ENCODE measurements at regions not wholly inside any gene's neighbourhood (a gene's known extent, or its start where the extent isn't known, plus 50 kb on each side); places are given as distances from the start of the nearest gene placed in this dataset.

- no peaks in the 10 kb centered on the region for H3K36me3 ChIP-seq (ENCODE audit: control insufficient read depth, insufficient read depth, low read length)
- 92 to 94% methylated on average over 12 to 13 of the region's 16 CpGs for WGBS, 2 experiments (ENCODE audit: insufficient coverage in 2 of 2)
- no peak overlapping the region for H3K4me3 ChIP-seq (ENCODE audit: extremely low read depth, insufficient read depth, low read length, poor library complexity, severe bottlenecking)
- H3K9me3 ChIP-seq (ENCODE audit: control insufficient read depth, low read length), result peaks cover 5% of the 10 kb centered on the region
- H3K27ac ChIP-seq (ENCODE audit: low read depth, low read length, severe bottlenecking), result peak overlapping the region; percentile 29
- peaks cover 30% of the 10 kb centered on the region for H3K4me1 ChIP-seq (ENCODE audit: control insufficient read depth, insufficient read depth, low read length, poor library complexity, severe bottlenecking)
Measured at GRCh38 chr7:33728873-33729551, 176.3 kb upstream of the BMPER start.

GRCh38 chr7:33729726-33730125 lies 175.6 kb upstream of the BMPER start:
- Histone ChIP-seq H3K9me3 (ENCODE audit: control insufficient read depth, low read length) (peaks cover 5% of the 10 kb centered on the region), H3K4me3 (ENCODE audit: extremely low read depth, insufficient read depth, low read length, poor library complexity, severe bottlenecking) (no peak overlapping the region), H3K4me1 (ENCODE audit: control insufficient read depth, insufficient read depth, low read length, poor library complexity, severe bottlenecking) (peaks cover 29% of the 10 kb centered on the region), H3K36me3 (ENCODE audit: control insufficient read depth, insufficient read depth, low read length) (no peaks in the 10 kb centered on the region), H3K27ac (ENCODE audit: low read depth, low read length, severe bottlenecking) (peak overlapping the region; percentile 10)
- 93 to 100% methylated on average over 2 of the region's 3 CpGs for WGBS, 2 experiments (ENCODE audit: insufficient coverage in 2 of 2)

- 84 to 89% methylated on average over 2 to 3 of the region's 4 CpGs for WGBS, 2 experiments (ENCODE audit: insufficient coverage in 2 of 2)
- peaks cover 5% of the 10 kb centered on the region for H3K9me3 ChIP-seq (ENCODE audit: control insufficient read depth, low read length)
- no peak overlapping the region for H3K4me3 ChIP-seq (ENCODE audit: extremely low read depth, insufficient read depth, low read length, poor library complexity, severe bottlenecking)
- peaks cover 23% of the 10 kb centered on the region for H3K4me1 ChIP-seq (ENCODE audit: control insufficient read depth, insufficient read depth, low read length, poor library complexity, severe bottlenecking)
- H3K36me3 ChIP-seq (ENCODE audit: control insufficient read depth, insufficient read depth, low read length), result no peaks in the 10 kb centered on the region
- no peak overlapping the region for H3K27ac ChIP-seq (ENCODE audit: low read depth, low read length, severe bottlenecking)
Measured at GRCh38 chr7:33730958-33731357, 174.4 kb upstream of the BMPER start.

GRCh38 chr7:33731912-33732311 lies 173.4 kb upstream of the BMPER start:
- Histone ChIP-seq H3K4me1 (ENCODE audit: control insufficient read depth, insufficient read depth, low read length, poor library complexity, severe bottlenecking) (peaks cover 14% of the 10 kb centered on the region), H3K9me3 (ENCODE audit: control insufficient read depth, low read length) (peaks cover 5% of the 10 kb centered on the region), H3K36me3 (ENCODE audit: control insufficient read depth, insufficient read depth, low read length) (no peaks in the 10 kb centered on the region), H3K4me3 (ENCODE audit: extremely low read depth, insufficient read depth, low read length, poor library complexity, severe bottlenecking) (no peak overlapping the region), H3K27ac (ENCODE audit: low read depth, low read length, severe bottlenecking) (peak overlapping the region; percentile 16)
- WGBS, 2 experiments (ENCODE audit: insufficient coverage in 2 of 2), result 89 to 98% methylated on average over 3 to 4 of the region's 5 CpGs

GRCh38 chr7:33732462-33732861 lies 172.9 kb upstream of the BMPER start:
- WGBS, 2 experiments (ENCODE audit: insufficient coverage in 2 of 2), result no CpG with 5 or more reads among the region's 2 CpGs

GRCh38 chr7:33733870-33734650 lies 171.3 kb upstream of the BMPER start:
- no peak overlapping the region for H3K27ac ChIP-seq (ENCODE audit: low read depth, low read length, severe bottlenecking)
- H3K36me3 ChIP-seq (ENCODE audit: control insufficient read depth, insufficient read depth, low read length), result no peaks in the 10 kb centered on the region
- peaks cover 7% of the 10 kb centered on the region for H3K4me1 ChIP-seq (ENCODE audit: control insufficient read depth, insufficient read depth, low read length, poor library complexity, severe bottlenecking)
- 91 to 92% methylated on average over 12 to 15 of the region's 16 CpGs for WGBS, 2 experiments (ENCODE audit: insufficient coverage in 2 of 2)
- H3K9me3 ChIP-seq (ENCODE audit: control insufficient read depth, low read length), result peaks cover 5% of the 10 kb centered on the region
- no peak overlapping the region for H3K4me3 ChIP-seq (ENCODE audit: extremely low read depth, insufficient read depth, low read length, poor library complexity, severe bottlenecking)

More at GRCh38 chr7:33732462-33732861, 172.9 kb upstream of the BMPER start:
- peaks cover 5% of the 10 kb centered on the region for H3K9me3 ChIP-seq (ENCODE audit: control insufficient read depth, low read length)
- H3K36me3 ChIP-seq (ENCODE audit: control insufficient read depth, insufficient read depth, low read length), result no peaks in the 10 kb centered on the region
- peaks cover 9% of the 10 kb centered on the region for H3K4me1 ChIP-seq (ENCODE audit: control insufficient read depth, insufficient read depth, low read length, poor library complexity, severe bottlenecking)
- no peak overlapping the region for H3K27ac ChIP-seq (ENCODE audit: low read depth, low read length, severe bottlenecking)
- H3K4me3 ChIP-seq (ENCODE audit: extremely low read depth, insufficient read depth, low read length, poor library complexity, severe bottlenecking), result no peak overlapping the region

GRCh38 chr7:33735403-33735802 lies 169.9 kb upstream of the BMPER start:
- H3K9me3 ChIP-seq (ENCODE audit: control insufficient read depth, low read length), result peaks cover 2% of the 10 kb centered on the region
- peaks cover 7% of the 10 kb centered on the region for H3K4me1 ChIP-seq (ENCODE audit: control insufficient read depth, insufficient read depth, low read length, poor library complexity, severe bottlenecking)
- WGBS, 2 experiments (ENCODE audit: insufficient coverage in 2 of 2), result 84 to 99% methylated on average over 5 of the region's 5 CpGs
- no peak overlapping the region for H3K4me3 ChIP-seq (ENCODE audit: extremely low read depth, insufficient read depth, low read length, poor library complexity, severe bottlenecking)
- no peak overlapping the region for H3K27ac ChIP-seq (ENCODE audit: low read depth, low read length, severe bottlenecking)
- H3K36me3 ChIP-seq (ENCODE audit: control insufficient read depth, insufficient read depth, low read length), result no peaks in the 10 kb centered on the region

GRCh38 chr7:33736521-33737221 lies 168.7 kb upstream of the BMPER start:
- no peaks in the 10 kb centered on the region for H3K36me3 ChIP-seq (ENCODE audit: control insufficient read depth, insufficient read depth, low read length)
- H3K4me1 ChIP-seq (ENCODE audit: control insufficient read depth, insufficient read depth, low read length, poor library complexity, severe bottlenecking), result no peaks in the 10 kb centered on the region
- H3K9me3 ChIP-seq (ENCODE audit: control insufficient read depth, low read length), result no peaks in the 10 kb centered on the region
- H3K4me3 ChIP-seq (ENCODE audit: extremely low read depth, insufficient read depth, low read length, poor library complexity, severe bottlenecking), result no peak overlapping the region
- 91 to 92% methylated on average over 5 to 6 of the region's 6 CpGs for WGBS, 2 experiments (ENCODE audit: insufficient coverage in 2 of 2)
- no peak overlapping the region for H3K27ac ChIP-seq (ENCODE audit: low read depth, low read length, severe bottlenecking)

GRCh38 chr7:33738260-33738935 lies 166.9 kb upstream of the BMPER start:
- no CpG with 5 or more reads among the region's 3 CpGs for WGBS, 2 experiments (ENCODE audit: insufficient coverage in 2 of 2)
- H3K27ac ChIP-seq (ENCODE audit: low read depth, low read length, severe bottlenecking), result no peak overlapping the region
- H3K9me3 ChIP-seq (ENCODE audit: control insufficient read depth, low read length), result no peaks in the 10 kb centered on the region
- no peaks in the 10 kb centered on the region for H3K4me1 ChIP-seq (ENCODE audit: control insufficient read depth, insufficient read depth, low read length, poor library complexity, severe bottlenecking)
- no peak overlapping the region for H3K4me3 ChIP-seq (ENCODE audit: extremely low read depth, insufficient read depth, low read length, poor library complexity, severe bottlenecking)
- H3K36me3 ChIP-seq (ENCODE audit: control insufficient read depth, insufficient read depth, low read length), result no peaks in the 10 kb centered on the region

- Histone ChIP-seq H3K9me3 (ENCODE audit: control insufficient read depth, low read length) (no peaks in the 10 kb centered on the region), H3K27ac (ENCODE audit: low read depth, low read length, severe bottlenecking) (no peak overlapping the region), H3K36me3 (ENCODE audit: control insufficient read depth, insufficient read depth, low read length) (no peaks in the 10 kb centered on the region), H3K4me3 (ENCODE audit: extremely low read depth, insufficient read depth, low read length, poor library complexity, severe bottlenecking) (no peak overlapping the region), H3K4me1 (ENCODE audit: control insufficient read depth, insufficient read depth, low read length, poor library complexity, severe bottlenecking) (peaks cover 3% of the 10 kb centered on the region)
- 43 to 86% methylated on average over 1 to 2 of the region's 4 CpGs for WGBS, 2 experiments (ENCODE audit: insufficient coverage in 2 of 2)
Measured at GRCh38 chr7:33739286-33739685, 166.1 kb upstream of the BMPER start.
